Right ventricle myocardium inferior (tissue), 1 donor: ENCODE measurements at regions not wholly inside any gene's neighbourhood (a gene's known extent, or its start where the extent isn't known, plus 50 kb on each side); places are given as distances from the start of the nearest gene placed in this dataset.
A peak's percentile ranks its signal among the peaks of the same experiment; 100 is the strongest.

Experiments
- ATAC-seq: fragments of 200-7000 bp; cut with Tn5 transposase; one replicate; pipeline ENCODE4 v1.9.1; 2020; ENCODE audit warnings: mild to moderate bottlenecking, moderate library complexity
- DNase-seq: peaks from one replicate; pipeline ENCODE4 v3.0.0; 2021; ENCODE audit errors: missing footprints
- intact Hi-C: fragments of 100-400 bp; cut with DNase I; formaldehyde crosslinking; loops from one replicate; pipeline ENCODE4 v1.11.0; 2022
- donor health status: DM: no; HTN: yes; CAD: no; lungs with severe emphysema.

GRCh38 chr1:58924016-58924565 is 140.2 kb upstream of the JUN start:
- DNase-seq = no peak
- no peak for ATAC-seq
- intact Hi-C loops = no loop called here

DNA sequence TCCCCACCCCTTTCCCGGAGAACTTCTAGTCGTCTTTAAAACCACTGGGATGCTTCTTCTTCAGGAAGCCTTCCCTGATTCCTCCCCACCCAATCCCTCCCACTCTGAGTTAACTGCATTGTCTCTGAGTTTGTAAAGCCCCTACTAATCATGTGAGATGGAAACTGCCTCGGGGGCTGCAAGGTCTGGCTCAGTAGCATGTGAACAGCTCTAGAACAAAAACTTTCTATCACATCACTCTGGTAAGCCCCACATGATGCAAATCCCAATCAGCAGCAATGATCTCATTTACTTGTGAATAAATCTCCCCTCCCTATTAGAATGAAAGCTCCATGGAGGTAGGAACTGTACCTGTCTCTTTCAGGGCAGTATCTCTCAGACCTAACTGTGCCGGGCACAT is 141.0 kb upstream of the JUN start:
- intact Hi-C loops = no loop called here
- no peak for DNase-seq
- no peak for ATAC-seq

- ATAC-seq (no peak), DNase-seq (no peak)
- intact Hi-C loops = no loop called here
Observed at GRCh38 chr1:58925247-58925646, 141.4 kb upstream of the JUN start.

DNA sequence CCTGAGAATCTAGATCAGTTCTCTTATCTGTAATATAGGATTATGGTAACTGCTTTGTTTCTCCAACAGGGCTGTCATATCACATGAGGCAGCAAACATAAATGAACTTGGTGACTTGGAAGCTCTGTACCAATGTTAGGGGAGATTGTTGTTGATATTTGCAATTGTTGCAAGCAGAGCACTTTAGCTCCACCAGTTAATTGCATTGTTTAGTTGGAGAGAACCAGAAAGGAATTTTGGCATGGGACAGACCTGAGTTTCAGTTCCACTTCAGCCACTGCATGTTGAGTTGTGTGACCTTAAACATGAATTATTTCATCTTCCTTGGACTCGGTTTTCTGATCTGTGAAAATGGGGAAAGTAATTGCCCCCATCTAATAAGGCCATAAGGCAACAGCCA is 142.3 kb upstream of the JUN start:
- intact Hi-C loops = no loop called here
- no peak for ATAC-seq

DNA sequence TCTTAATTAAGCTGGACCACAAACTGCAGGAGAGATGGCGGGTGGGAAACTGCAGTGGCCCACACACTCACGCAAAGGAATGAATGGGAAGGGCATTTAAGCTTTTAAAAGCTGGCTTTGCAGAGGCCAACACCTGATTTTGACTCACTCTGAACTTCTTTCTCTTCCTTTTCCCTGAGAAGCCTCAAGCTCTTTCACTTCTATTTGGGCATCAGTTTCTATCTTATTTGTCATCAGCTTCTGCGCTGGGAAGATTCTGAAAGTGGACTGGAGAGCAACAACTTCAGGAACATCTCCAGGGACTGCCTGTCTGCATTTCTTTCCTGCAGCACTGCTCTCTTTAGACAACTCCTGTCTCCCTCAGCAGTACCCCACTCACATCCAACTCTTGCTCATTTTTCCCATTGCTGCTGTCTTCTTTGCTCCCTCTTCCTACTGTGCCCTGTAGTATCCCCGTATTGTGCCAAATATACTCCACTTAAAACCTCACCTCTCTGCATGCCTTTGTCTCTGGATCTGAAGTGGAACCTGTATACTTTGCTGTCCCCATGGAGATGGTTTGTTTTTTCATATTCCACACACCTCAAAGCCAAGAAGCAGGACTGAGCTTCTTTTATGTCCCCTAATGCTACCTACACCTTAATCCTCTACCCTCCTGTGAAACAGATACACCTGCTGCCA is 143.3 kb upstream of the JUN start:
- ATAC-seq (no peak), DNase-seq (no peak)
- intact Hi-C loops = no loop called here

More for the DNA sequence above, 142.3 kb upstream of the JUN start:
- no peak for DNase-seq

GRCh38 chr1:58927722-58928085 is 143.9 kb upstream of the JUN start:
- no peak for DNase-seq

GRCh38 chr1:58928514-58928913 is 144.7 kb upstream of the JUN start:
- intact Hi-C loops = no loop called here
- ATAC-seq (no peak), DNase-seq (no peak)

More at GRCh38 chr1:58927722-58928085, 143.9 kb upstream of the JUN start:
- no peak for ATAC-seq
- intact Hi-C loops = no loop called here

DNA sequence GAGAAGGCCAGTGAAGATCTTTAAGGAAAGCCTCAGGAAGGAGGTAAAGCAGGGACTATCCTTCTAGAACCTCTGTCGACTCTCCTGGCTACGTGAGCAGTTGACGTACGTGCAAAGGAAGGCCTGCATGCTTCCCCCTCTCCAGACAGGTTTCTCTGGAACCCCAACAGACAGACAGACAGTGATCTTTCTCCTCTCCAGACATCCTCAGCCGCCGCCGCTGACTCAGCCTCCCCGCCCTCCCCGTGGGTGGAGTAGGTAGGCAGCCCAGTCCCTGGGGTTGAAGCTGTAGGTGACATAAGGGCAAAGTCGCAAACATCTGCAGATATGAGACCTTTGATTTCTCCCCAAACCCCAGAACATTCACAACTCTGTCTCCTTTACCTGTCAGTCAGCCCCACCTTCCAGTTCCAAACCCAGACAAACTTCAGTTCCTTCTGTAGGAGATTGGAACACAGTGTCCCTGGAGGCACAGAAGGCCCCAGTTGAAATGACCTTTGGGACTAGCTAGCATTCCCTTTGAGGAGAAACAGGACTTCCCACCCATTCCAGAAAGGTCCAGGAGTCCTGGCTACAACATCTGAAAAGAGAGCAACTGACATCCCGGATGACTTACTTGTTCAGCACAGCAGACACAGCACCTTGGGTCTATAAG is 146.0 kb upstream of the JUN start:
- intact Hi-C loops = loop anchor here (5.0 kb wide), 1 partner anchor 38 kb away; no protein-coding TSS in a partner anchor
- ATAC-seq (no peak), DNase-seq (no peak)

- ATAC-seq = no peak
- intact Hi-C loops = loop anchor here (5.0 kb wide), 1 partner anchor 36 kb away; no protein-coding TSS in a partner anchor
- DNase-seq = no peak
Observed at GRCh38 chr1:58931024-58931423, 147.2 kb upstream of the JUN start.

DNA sequence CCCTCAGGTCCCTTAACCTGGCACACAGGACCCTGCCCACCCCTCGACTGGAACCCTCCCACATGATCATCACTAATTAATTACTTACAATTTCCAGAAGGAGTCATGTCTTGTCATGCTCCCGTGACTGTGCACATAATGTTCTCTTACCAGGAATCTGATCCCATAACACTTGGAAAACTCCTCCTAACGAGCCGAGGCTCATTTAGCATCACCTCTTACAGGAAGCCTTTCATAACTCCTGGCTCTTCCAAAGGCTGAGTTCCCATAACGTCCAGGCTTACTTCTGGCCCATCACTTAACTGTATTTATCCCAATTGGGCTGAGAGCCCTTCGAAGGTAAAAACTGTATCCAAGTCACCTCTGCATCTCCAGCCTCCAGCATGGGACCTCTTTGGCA is 147.9 kb upstream of the JUN start:
- intact Hi-C loops = loop anchor here (5.0 kb wide), 1 partner anchor 36 kb away; no protein-coding TSS in a partner anchor
- DNase-seq (no peak), ATAC-seq (no peak)

- DNase-seq (no peak), ATAC-seq (peak; percentile 38)
- intact Hi-C loops = loop anchor here (5.0 kb wide), 1 partner anchor 34 kb away; no protein-coding TSS in a partner anchor
Observed at GRCh38 chr1:58932859-58933598, 149.2 kb upstream of the JUN start.

- ATAC-seq (no peak), DNase-seq (no peak)
- intact Hi-C loops = loop anchor here (5.0 kb wide), 1 partner anchor 34 kb away; no protein-coding TSS in a partner anchor
Observed at GRCh38 chr1:58933599-58933926, 149.7 kb upstream of the JUN start.

- DNase-seq (no peak), ATAC-seq (no peak)
- intact Hi-C loops = loop anchor here (5.0 kb wide), 1 partner anchor 33 kb away; no protein-coding TSS in a partner anchor
Observed at GRCh38 chr1:58934706-58935105, 150.9 kb upstream of the JUN start.

DNA sequence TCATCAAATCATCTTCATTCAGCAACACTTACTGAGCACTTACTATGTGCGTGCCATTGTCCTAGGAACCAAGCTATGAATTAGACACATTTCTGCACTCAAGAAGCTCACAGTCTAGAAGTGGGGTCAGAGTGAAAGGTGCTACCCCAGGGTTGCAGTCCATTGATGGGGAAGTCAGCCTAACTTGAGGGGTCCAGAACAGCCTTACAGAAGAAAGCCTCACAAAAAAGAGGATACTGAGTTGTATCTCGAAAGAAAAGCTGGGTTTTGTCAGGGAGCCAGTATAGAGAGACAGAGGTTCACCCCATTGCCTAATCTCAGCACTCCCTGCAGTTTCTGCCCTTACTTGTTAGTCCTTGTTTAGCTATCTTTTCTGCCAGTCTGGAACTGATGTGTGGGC is 153.1 kb upstream of the JUN start:
- intact Hi-C loops = no loop called here
- ATAC-seq (no peak), DNase-seq (no peak)

DNA sequence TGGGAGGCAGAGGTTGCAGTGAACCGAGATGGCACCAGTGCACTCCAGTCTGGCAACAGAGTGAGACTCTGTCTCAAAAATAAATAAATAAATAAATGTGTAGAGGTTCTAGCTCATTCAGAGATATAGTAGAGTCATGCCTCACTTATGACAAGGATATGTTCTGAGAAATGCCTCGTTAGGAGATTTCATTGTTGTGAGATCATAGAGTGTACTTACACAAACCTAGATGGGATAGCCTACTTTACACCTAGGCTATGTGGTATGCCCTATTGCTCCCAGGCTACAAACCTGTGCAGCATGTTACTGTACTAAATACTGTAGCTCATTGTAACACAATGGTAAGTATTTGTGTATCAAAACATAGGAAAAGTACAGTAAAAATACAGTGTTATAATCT is 155.3 kb upstream of the JUN start:
- ATAC-seq (no peak), DNase-seq (no peak)
- intact Hi-C loops = no loop called here

DNA sequence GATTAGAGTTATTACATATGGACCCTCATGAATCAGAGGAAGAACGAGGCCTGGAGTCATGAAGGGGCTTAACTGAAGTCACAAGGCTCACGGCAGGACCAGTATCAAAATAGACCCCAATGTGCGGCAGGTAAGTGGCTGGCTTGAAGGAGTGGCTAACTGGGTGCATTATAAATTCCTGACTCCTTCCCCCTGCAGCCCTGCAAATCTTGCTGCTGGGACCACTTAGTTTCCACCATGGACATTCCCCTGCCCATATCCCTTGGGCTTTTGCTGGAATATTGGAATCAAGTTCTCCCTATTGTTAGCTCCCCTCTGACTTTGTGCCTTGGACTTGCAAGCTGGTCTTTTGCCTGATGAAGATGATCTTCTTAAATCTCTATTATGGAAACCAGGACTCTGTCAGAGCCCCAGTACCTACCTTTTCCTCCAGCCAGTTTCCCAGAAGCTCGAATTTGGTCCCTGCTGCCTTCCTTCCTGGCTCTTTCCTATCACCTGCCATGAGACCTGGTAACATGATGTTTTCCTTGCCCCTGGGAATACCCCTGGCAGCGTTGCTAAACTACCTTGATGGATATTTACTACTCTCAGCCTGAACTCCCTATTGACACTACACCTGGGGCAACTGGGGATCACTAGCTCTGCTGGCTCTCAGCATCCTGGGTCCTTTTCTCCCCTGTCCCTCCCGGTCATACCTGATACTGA is 156.0 kb upstream of the JUN start:
- DNase-seq = no peak
- intact Hi-C loops = no loop called here
- ATAC-seq = no peak

DNA sequence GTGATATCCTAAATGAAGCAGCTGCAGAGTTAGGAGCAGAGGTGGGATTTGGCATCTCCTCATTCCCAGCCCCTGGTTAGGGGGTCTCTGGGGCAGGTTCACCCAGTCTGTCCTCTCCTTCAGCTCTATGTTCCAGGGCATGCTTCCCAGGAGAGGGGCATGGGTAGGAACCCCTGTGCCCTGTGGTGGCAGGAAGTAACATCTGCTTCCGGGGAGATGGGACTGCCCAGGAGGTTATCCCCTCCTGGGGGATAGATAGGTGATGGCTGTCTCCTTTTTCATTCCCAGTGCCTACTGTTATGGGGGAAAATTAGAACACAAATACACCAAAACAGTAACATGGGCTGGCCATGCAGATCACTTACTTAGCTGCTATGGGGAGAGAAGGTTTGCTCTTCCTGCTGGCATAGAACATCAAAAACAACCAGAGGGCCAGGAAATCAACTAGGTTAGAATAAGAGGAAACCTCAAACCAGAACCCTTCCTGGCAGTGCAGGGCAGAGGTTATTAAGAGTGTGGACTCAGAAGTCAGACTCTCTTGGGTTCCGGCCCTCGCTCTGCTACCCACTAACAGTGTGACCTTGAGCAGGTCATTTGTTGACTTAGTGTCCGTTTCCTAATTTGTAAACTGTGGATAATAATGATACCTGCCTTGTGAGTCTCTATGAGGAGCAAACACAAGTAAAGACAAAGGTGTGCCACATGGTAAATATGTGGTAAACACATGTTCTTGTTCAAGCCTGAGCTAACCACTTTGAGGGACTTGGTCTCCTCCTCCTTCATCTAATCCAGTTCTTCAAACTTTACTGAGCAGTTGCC is 157.8 kb upstream of the JUN start:
- intact Hi-C loops = no loop called here
- ATAC-seq = no peak
- no peak for DNase-seq

- DNase-seq (no peak), ATAC-seq (no peak)
- intact Hi-C loops = no loop called here
Observed at GRCh38 chr1:58942759-58943191, 158.9 kb upstream of the JUN start.
